ENCODE measurements at regions not wholly inside any gene's neighbourhood (a gene's known extent, or its start where the extent isn't known, plus 50 kb on each side); places are given as distances from the start of the nearest gene placed in this dataset.
"Not testable (repeated sequence)": the region's sequence is repeated elsewhere in the genome, so short reads cannot be mapped to it uniquely, and the experiment has no call there.

- no peak for DNase-seq (ENCODE audit: low spot score)
- no peak for FAIRE-seq
These were observed 255.7 kb upstream of the AR start for GRCh38 chrX:67288156-67288555.

DNA sequence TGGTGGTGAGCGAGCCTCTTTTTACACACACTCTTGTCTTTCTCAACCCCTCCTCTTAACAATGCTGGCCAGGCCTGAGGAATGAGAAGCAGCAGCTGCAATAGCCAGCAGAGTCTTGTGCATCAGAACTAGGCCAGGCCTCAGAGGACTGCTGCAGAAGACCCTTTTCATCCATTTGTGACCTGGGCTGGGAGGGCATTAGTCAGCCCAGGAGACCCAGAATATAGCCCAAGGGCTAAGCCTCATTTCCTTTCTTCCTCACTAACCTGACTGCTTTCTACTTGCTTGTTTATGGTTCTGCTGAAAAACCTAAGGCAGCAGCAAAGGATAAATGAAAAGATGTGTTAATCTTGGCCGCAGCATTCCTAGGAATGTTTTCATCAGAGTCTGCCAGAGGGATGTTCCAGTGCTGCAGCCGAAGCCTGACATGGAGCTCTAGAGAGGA is 254.7 kb upstream of the AR start:
- DNase-seq (ENCODE audit: low spot score) (no peak), FAIRE-seq (no peak)

DNA sequence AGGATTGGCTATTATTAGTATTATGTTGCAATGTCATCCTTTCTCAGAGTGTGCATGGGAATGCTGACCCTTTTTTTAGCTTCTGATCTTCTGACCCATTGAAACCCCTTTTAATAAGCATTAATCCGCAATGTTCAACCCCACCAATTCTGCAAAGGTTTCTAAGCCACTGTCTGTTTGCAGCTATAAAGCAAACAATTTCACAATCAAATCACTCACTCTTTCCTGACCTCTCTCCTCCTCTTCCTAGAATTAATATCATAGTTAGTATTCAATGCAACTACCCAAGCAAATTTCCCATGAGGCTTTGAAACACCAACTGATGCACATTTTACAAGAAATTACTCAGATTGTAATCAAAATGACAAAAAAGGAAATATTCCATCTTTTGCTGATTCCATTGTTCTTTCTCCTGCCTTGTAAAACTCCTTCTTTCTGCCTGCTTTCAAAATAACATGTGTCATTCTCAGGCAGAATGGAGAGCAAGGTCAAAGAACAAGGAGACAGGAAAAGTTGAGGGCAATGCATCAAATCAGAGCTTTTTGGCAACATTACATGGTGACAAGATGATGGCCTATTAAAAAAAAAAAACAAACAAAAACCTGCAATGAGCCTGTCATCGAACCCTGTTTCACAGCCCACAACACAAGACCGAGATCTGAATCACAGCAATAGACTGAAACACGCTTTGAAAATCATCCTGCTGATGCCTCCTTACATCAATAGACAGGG is 253.2 kb upstream of the AR start:
- FAIRE-seq, result no peak
- no peak for DNase-seq (ENCODE audit: low spot score)

DNA sequence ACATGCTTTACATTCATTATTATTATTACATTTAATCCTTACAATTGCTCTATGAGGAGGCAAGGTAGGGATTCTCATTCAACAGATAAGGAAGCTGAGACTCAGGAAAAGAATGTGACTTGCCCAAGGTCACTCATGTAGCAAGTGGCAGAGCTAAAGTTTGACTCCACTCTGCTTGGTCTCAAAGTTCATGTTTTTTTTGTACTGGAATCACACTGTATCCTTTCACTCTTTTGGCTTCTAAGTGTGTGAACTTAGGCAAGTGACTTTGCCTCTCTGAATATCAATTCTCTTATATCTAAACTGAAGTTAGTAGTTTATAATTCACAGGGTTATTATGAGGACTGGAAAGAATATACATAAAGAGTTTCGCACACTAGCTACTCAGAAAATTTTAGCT is 247.9 kb upstream of the AR start:
- DNase-seq (ENCODE audit: low spot score), result no peak
- FAIRE-seq, result no peak

DNA sequence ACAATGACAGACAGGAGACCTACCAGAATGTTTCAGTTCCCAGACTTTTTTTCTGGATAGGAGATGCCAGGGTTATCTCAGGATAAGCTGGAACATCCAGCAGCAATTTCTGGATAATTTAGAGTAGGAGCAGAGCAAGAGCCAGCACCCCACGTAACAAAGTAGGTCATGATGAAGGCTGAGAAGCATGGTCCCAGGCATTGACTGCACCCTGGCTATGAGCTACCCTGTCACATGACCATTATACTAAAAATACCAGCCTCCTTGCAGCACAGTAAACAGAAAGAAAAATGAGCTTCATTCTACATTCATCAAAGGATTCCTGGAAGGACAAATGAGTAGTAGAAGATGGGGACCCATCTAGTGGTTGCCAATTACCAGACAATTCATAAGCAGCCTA is 247.4 kb upstream of the AR start:
- no peak for DNase-seq (ENCODE audit: low spot score)
- no peak for FAIRE-seq

DNA sequence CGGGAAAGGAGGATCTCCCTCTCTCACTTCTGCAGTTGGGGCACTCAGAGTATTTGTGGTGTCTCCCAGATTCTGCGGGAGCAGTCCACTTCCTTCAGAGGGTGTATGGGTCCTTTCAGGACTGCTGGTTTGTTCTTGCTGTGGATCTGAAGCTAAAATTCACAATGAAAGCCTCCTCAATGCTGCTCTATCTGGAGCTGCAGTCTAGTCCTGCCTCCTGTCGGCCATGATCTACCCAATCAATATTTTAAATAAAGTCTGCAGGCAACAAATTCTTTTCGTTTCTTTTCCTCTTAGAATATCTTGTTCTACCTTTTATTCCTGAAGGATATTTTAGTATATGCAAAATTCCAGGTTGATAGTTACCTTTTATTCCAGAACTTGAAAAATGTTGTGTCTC is 226.1 kb upstream of the AR start:
- FAIRE-seq (no peak), DNase-seq (ENCODE audit: low spot score) (no peak)

- DNase-seq (ENCODE audit: low spot score), result no peak
- no peak for FAIRE-seq
These were observed 215.3 kb upstream of the AR start for GRCh38 chrX:67328476-67328875.

- FAIRE-seq (no peak), DNase-seq (ENCODE audit: low spot score) (no peak)
These were observed 209.5 kb upstream of the AR start for GRCh38 chrX:67334323-67334722.

DNA sequence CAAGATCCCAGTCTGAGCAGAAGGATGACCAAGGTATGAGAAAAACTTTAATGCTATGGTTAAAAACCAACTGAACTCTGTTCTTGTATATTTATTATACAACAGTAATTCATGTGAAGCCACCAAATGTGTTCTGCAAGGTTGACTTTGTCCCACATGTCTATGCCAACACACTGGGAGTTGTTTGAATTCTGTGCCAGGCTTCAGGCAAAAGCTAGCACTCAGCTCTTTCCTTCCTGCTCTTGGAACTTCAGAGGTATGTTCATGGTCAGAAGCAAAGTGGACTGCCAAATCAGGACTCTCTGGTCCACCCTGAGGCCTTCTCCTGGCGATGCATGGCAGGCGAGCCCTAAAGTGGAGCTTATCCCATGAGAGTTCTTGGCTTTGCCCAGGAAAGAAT is 205.6 kb upstream of the AR start:
- no peak for FAIRE-seq

DNA sequence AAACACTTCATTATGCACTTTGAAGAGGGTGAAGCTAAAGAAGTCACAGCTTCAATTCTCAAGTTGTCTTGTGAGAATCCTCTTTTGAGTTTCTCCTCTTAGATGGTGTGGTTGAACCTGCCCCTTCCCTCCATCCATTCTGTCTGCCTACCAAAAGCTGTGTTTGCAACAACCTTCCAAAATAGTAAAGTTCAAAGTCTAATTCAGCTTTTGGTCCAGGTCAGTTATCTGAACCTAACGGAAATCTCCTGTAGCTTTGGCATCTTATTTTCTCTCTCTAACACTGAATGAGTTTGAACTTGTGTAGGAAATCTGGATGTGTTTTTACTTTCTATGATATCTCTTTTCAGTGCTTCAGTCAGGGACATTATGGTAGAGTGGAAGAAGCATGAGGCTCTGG is 201.7 kb upstream of the AR start:
- no peak for DNase-seq (ENCODE audit: low spot score)
- no peak for FAIRE-seq

More for the DNA sequence above, 205.6 kb upstream of the AR start:
- no peak for DNase-seq (ENCODE audit: low spot score)

DNA sequence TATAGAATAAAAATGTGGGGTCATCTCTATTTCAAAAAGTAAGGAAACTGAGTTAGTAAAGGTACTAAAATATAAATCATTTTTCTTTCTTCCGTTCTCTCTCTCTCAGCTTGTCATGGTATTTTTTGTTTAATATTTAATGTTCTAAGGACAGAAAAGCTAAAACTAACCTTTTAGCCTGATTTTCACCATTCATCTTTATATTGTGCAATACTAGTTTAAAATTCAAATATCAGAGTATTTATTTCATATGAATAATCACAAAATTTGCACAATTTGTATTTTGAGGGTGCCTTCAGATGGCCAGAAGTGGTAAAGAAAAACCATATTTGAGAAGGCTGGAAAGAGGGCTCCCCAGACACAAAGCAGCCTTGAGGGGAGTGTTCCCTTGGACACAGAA is 197.6 kb upstream of the AR start:
- FAIRE-seq (no peak), DNase-seq (ENCODE audit: low spot score) (no peak)

GRCh38 chrX:67346667-67347066 is 197.2 kb upstream of the AR start:
- DNase-seq (ENCODE audit: low spot score), result no peak
- no peak for FAIRE-seq

- FAIRE-seq (no peak), DNase-seq (ENCODE audit: low spot score) (no peak)
These were observed 196.7 kb upstream of the AR start for GRCh38 chrX:67347145-67347544.

- FAIRE-seq (no peak), DNase-seq (ENCODE audit: low spot score) (no peak)
These were observed 192.4 kb upstream of the AR start for GRCh38 chrX:67351411-67351810.

GRCh38 chrX:67353651-67354370 is 190.0 kb upstream of the AR start:
- DNase-seq (ENCODE audit: low spot score) (peak; percentile 5), FAIRE-seq (no peak)

DNA sequence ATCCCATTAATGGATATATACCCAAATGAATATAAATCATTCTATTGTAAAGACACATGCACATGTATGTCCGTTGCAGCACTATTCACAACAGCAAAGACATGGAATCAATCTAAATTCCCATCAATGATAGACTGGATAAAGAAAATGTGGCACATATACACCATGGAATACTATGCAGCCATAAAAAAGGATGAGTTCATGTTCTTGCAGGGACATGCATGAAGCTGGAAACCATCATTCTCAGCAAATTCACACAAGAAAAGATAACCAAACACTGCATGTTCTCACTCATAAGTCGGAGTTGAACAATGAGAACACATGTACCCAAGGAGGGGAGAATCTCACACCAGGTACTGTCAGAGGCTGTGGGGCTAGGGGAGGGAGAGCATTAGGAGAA is 182.6 kb upstream of the AR start:
- not testable (repeated sequence) for FAIRE-seq; DNase-seq (ENCODE audit: low spot score)

GRCh38 chrX:67384403-67384802 is 159.4 kb upstream of the AR start:
- FAIRE-seq, result no peak

GRCh38 chrX:67408423-67409079 is 135.3 kb upstream of the AR start:
- DNase-seq (ENCODE audit: low spot score) (no peak), FAIRE-seq (no peak)

More at GRCh38 chrX:67384403-67384802, 159.4 kb upstream of the AR start:
- no peak for DNase-seq (ENCODE audit: low spot score)

DNA sequence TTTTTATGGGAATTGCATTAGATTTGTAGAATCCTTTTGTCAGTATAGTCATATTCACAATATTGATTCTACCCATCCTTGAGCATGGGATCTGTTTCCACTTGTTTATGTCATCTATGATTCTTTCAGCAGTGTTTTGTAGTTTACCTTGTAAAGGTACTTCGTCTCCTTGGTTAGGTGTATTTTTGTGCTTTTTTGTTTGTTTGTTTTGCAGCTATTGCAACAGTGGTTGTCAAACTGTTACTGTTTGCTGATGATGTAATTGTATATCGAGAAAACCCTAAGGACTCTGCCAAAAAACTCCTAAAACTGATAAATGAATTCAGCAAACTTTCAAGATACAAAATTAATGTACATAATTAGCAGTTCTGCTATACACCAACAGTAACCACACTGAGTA is 127.9 kb upstream of the AR start:
- FAIRE-seq, result no peak
- no peak for DNase-seq (ENCODE audit: low spot score)

DNA sequence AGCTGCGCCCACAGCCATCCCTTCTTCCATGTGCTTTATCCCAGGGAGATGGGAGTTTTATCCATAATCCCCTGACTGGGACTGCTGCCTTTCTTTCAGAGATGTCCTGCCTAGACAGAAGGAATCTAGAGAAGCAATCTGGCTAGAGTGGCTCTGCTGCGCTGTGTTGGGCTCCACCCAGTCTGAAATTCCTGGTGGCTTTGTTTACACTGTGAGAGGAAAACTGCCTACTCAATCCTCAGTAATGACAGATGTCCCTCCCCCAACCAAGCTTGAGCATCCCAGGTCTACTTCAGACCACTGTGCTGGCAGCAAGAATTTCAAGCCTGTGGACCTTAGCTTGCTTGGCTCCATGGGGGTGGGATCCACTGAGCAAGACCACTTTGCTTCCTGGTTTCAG is 116.9 kb upstream of the AR start:
- no peak for FAIRE-seq
- no peak for DNase-seq (ENCODE audit: low spot score)

DNA sequence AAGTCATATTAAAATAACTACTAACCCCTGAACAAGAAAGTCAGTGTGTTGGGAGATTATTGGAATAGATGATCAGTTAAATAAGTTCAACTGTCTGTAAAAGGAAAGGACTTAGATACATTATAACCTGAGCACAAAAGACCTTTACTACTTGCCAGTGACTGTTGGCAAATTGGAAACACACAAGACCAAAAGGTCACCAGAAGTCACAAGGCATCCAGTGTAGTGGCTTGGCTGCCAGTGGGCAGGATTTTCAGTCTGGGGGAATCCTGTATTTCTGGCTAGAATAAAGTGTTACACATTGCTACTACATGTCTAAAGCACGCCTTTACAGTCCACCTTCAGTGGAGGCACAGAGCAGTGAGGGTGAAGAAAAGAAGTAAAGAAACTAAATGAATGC is 108.3 kb upstream of the AR start:
- DNase-seq (ENCODE audit: low spot score) (no peak), FAIRE-seq (no peak)

GRCh38 chrX:67436867-67437266 is 107.0 kb upstream of the AR start:
- DNase-seq (ENCODE audit: low spot score) (no peak), FAIRE-seq (no peak)

DNA sequence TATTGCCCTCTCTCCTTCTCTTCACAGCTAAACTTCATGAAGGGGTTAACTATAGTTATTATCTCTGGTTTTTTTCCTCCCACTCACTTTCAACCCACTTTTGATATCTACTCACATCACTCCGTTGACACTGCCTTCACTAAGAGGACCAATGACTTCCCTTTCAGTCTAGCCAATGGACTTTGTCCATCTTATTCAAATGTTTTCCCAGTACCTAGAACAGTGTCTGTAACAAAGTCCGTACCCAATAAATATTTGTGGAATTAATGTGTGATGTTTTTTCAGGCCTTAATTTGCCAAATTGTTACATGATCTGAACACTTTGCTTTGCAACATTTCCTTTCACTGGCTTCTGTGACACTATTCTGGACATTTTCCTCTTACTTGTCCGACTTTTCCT is 106.0 kb upstream of the AR start:
- no peak for DNase-seq (ENCODE audit: low spot score)
- no peak for FAIRE-seq
